ENCODE measurements at regions not wholly inside any gene's neighbourhood (a gene's known extent, or its start where the extent isn't known, plus 50 kb on each side); places are given as distances from the start of the nearest gene placed in this dataset.

DNA sequence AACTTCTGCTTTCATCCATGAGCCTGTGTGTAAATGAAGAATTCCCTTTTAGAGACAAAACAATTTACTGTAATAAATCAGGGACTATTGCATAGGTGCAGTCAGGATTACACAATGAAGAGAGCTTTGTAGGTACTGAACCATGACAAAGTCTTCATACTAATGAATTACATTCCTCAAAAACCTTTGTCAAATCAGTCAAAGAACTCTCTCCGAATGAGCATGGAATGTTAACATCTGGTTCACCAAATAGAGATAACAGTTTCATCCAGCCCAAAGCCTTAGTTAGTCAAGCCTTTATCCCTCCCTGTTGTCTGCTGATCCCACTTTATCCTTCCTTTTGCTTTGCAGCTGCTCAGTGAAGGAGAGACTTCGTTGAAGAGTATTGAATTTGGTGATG, 62.9 kb upstream of the DMRTA1 start:
- no peaks in the 10 kb centered on the region for H3K9me3 ChIP-seq
- peaks cover 0 to 18% (median 0%) of the 10 kb centered on the region in 4 donors for H3K27me3 ChIP-seq
- TF ChIP-seq, protein P1, sequence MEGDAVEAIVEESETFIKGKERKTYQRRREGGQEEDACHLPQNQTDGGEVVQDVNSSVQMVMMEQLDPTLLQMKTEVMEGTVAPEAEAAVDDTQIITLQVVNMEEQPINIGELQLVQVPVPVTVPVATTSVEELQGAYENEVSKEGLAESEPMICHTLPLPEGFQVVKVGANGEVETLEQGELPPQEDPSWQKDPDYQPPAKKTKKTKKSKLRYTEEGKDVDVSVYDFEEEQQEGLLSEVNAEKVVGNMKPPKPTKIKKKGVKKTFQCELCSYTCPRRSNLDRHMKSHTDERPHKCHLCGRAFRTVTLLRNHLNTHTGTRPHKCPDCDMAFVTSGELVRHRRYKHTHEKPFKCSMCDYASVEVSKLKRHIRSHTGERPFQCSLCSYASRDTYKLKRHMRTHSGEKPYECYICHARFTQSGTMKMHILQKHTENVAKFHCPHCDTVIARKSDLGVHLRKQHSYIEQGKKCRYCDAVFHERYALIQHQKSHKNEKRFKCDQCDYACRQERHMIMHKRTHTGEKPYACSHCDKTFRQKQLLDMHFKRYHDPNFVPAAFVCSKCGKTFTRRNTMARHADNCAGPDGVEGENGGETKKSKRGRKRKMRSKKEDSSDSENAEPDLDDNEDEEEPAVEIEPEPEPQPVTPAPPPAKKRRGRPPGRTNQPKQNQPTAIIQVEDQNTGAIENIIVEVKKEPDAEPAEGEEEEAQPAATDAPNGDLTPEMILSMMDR (IDR thresholded peaks at IDR 0.05): no peak
- no peak for TF ChIP-seq POLR2A (IDR thresholded peaks at IDR 0.05)
- intact Hi-C loops (cut with DNase I): no loop called here
- no peak overlapping the region for H3K27ac ChIP-seq
- DNase-seq: no peak
- no peaks in the 10 kb centered on the region for H3K4me1 ChIP-seq
- no peaks in the 10 kb centered on the region for H3K36me3 ChIP-seq
- no peak overlapping the region for H3K4me3 ChIP-seq
- WGBS, 2 donors: 9 to 17% methylated on average over 1 to 2 of the region's 2 CpGs

DNA sequence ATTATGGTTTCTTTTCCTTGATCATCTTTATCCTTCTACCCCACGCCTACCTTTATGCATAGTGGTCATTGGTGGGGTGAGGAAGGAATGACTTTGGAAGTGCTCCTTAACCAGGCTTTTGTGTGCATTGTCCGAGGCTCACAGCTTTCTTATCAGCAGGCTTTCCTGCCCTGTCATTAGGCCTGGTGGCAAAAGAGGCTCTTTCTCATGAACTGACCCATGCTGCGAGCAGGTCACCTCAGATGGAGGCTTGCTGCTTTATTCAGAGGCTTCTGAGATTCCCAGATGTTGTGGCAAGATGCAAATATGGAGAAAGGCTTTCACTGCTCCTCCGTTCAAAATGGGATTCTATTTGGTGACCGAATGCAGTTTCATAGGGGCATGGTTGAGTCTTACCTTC, 57.4 kb upstream of the DMRTA1 start:
- Histone ChIP-seq H3K27me3 (peaks cover 0 to 5% (median 0%) of the 10 kb centered on the region in 4 donors), H3K27ac (no peak overlapping the region), H3K4me1 (peaks cover 0 to 6% (median 0%) of the 10 kb centered on the region in 3 donors), H3K4me3 (no peak overlapping the region), H3K9me3 (no peaks in the 10 kb centered on the region), H3K36me3 (no peaks in the 10 kb centered on the region)
- no peak for DNase-seq
- no peak for TF ChIP-seq POLR2A (IDR thresholded peaks at IDR 0.05)
- TF ChIP-seq, protein P1 (IDR thresholded peaks at IDR 0.05): no peak
- 65 to 67% methylated on average over 4 to 5 of the region's 5 CpGs for WGBS, 2 donors
- intact Hi-C loops (cut with DNase I): no loop called here

DNA sequence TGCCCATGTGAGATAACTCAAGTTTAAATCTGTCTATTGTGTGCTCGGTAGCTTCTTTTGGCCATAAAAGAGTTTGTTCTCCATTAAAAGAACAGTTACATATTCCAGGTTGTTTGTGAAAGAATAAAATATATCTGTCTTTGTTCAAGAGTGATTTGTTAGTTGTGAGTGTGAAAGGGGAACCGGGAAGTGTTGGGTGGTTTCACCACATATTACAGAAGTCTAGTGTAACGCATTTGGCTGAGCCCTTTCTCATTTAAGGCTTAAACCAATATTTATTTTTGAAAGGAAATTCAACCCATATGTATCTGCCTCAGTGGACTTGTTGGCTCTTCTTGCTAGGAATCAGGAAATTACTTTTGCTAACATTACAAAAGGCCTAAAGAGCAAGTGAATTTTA, 54.1 kb upstream of the DMRTA1 start:
- Histone ChIP-seq H3K4me1 (peaks cover 0 to 6% (median 0%) of the 10 kb centered on the region in 3 donors), H3K36me3 (no peaks in the 10 kb centered on the region), H3K27ac (no peak overlapping the region), H3K4me3 (no peak overlapping the region), H3K9me3 (no peaks in the 10 kb centered on the region), H3K27me3 (peaks cover 0 to 5% (median 0%) of the 10 kb centered on the region in 4 donors)
- no peak for TF ChIP-seq POLR2A (IDR thresholded peaks at IDR 0.05)
- TF ChIP-seq, protein P1 (IDR thresholded peaks at IDR 0.05): no peak
- intact Hi-C loops (cut with DNase I): no loop called here
- 58 to 75% methylated on average over 3 of the region's 3 CpGs for WGBS, 2 donors
- no peak for DNase-seq

DNA sequence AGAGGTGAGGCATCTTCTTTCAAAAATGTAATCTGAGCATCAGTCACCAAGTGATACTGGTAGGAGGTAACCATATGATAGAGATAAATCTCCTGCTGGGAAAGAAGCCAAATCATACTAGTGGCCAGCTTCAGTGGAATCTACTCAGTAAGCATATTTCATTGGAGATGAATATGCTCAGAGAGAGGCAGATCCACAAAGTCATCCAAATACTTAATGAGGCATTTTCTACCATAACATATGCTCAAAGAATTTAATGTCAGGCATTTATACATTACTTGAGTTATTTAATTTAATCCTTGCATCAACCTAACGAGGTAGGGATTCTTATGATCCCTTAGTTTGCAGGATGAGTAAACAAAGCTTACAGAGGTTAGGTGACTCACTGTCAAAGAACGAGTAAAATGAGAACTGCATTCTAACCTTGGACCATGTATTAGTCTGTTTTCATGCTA, 50.9 kb upstream of the DMRTA1 start:
- Histone ChIP-seq H3K36me3 (no peaks in the 10 kb centered on the region), H3K27ac (no peak overlapping the region), H3K9me3 (no peaks in the 10 kb centered on the region), H3K4me3 (no peak overlapping the region), H3K4me1 (no peaks in the 10 kb centered on the region), H3K27me3 (no peaks in the 10 kb centered on the region)
- TF ChIP-seq POLR2A (IDR thresholded peaks at IDR 0.05): no peak
- TF ChIP-seq, protein P1 (IDR thresholded peaks at IDR 0.05): no peak
- 19 to 20% methylated on average over 2 of the region's 2 CpGs for WGBS, 2 donors
- intact Hi-C loops (cut with DNase I): no loop called here
- no peak for DNase-seq

Data from esophagus squamous epithelium (tissue), 5 donors.